Heart left ventricle (tissue), 16 donors: ENCODE measurements at regions not wholly inside any gene's neighbourhood (a gene's known extent, or its start where the extent isn't known, plus 50 kb on each side); places are given as distances from the start of the nearest gene placed in this dataset.

Source experiments
- ATAC-seq, 4 donors: fragments of 200-7000 bp; cut with Tn5 transposase; one replicate each; pipeline ENCODE4 v1.9.1; 2020 to 2022; ENCODE audit warnings: moderate library complexity in 4 of 4, mild to moderate bottlenecking in 3 of 4, moderate number of reproducible peaks in 1 of 4
- DNase-seq, 5 donors: peaks; one replicate each; pipeline ENCODE4 v3.0.0-alpha.2; 2020
- H3K27ac ChIP-seq, 12 donors: fragments of 200-600 bp; sonication (generic) in 4 of 12; one replicate each; pipeline versions ENCODE4 v1.5.0 to v1.8.0; 2016 to 2022; ENCODE audit warnings: mild to moderate bottlenecking in 2 of 12
- H3K27me3 ChIP-seq, 9 donors: fragments of 200-600 bp; sonication (generic) in 2 of 9; one replicate each; pipeline versions ENCODE4 v1.5.1 to v1.8.0; 2016 to 2022; ENCODE audit warnings: mild to moderate bottlenecking in 3 of 9
- H3K36me3 ChIP-seq, 9 donors: fragments of 200-600 bp; sonication (generic) in 2 of 9; one replicate each; pipeline versions ENCODE4 v1.5.0 to v1.8.0; 2018 to 2022; ENCODE audit warnings: mild to moderate bottlenecking in 2 of 9
- H3K4me1 ChIP-seq, 12 donors: fragments of 200-600 bp; sonication (generic) in 4 of 12; one replicate each; pipeline versions ENCODE4 v1.5.0 to v1.8.0; 2016 to 2022; ENCODE audit warnings: mild to moderate bottlenecking in 3 of 12
- H3K4me3 ChIP-seq, 12 donors: fragments of 200-600 bp; sonication (generic) in 4 of 12; one replicate each; pipeline versions ENCODE4 v1.5.0 to v1.8.0; 2017 to 2022; ENCODE audit warnings: mild to moderate bottlenecking in 9 of 12, moderate library complexity in 4 of 12
- H3K9me3 ChIP-seq, 12 donors: fragments of 200-600 bp; sonication (generic) in 4 of 12; one replicate each; pipeline versions ENCODE4 v1.5.0 to v1.8.0; 2016 to 2022; ENCODE audit warnings: mild to moderate bottlenecking in 1 of 12
- CTCF ChIP-seq, 12 donors: fragments of 200-600 bp; sonication (generic) in 4 of 12; IDR thresholded peaks; one replicate each; pipeline versions ENCODE4 v1.5.0 to v1.8.0; 2018 to 2022; ENCODE audit warnings: antibody characterized with exemption in 12 of 12, mild to moderate bottlenecking in 5 of 12
- POLR2A ChIP-seq, 2 donors: fragments of 450-650 bp; IDR thresholded peaks; one replicate each; pipeline ENCODE4 v1.6.1; 2017; ENCODE audit warnings: antibody characterized with exemption in 2 of 2, mild to moderate bottlenecking in 2 of 2, moderate library complexity in 2 of 2
- WGBS, 4 donors: extraction: QIAGEN DNeasy Blood & Tissue Kit in 2 of 4; methylation state at CpG; one replicate each; pipeline versions ENCODE4 v1.1.5 to v1.1.7; 2013 to 2018; 5-methylcytosine and 5-hydroxymethylcytosine counted together
- intact Hi-C, 10 donors: fragments of 100-400 bp; cut with DNase I; formaldehyde crosslinking; loops; one replicate each; pipeline versions ENCODE4 v1.11.1 to v1.14.2; 2022
- donor health status: ischemic (EF 13 %, LVEDD 7.1; RV severe dilation, severe dysfunction).
- donor health status: healthy with polysubstance abuse.
- donor health status: DM: no; HTN: yes; CAD: no.
- donor health status: DM: no; HTN: no; CAD: no.
- donor health status: ischemic (EF 25% LVEDD 6.9; RV normal size, moderate dysfunction).
- donor health status: ischemic (EF 25% LVEDD 5.7; RV mildly dilated, moderate dysfunction).
- donor health status: healthy.
- donor health status: DM: yes; HTN: yes; CAD: no.
- donor health status: ischemic (EF 35%, LVEDD 5.7; RV mildly dilated, moderate dysfunction).
- donor health status: nonischemic (EF 11% LVEDD 7.7; RV severe dilation, severe dysfunction).
- donor health status: DM: yes; HTN: yes; CAD: no.
- donor health status: PGD.
- donor health status: ischemic (EF 29% LVEDD 5.4; RV normal size, mild dysfunction).
- donor health status: nonischemic (EF 23%, LVEDD 6.1; RV moderate dilation, normal function).

- 87 to 92% (median 92%) methylated on average over 4 of the region's 4 CpGs for WGBS, 4 donors
- no peak overlapping the region for H3K4me3 ChIP-seq
These were observed 330.3 kb upstream of the GOLIM4 start for GRCh38 chr3:168425936-168426595.

DNA sequence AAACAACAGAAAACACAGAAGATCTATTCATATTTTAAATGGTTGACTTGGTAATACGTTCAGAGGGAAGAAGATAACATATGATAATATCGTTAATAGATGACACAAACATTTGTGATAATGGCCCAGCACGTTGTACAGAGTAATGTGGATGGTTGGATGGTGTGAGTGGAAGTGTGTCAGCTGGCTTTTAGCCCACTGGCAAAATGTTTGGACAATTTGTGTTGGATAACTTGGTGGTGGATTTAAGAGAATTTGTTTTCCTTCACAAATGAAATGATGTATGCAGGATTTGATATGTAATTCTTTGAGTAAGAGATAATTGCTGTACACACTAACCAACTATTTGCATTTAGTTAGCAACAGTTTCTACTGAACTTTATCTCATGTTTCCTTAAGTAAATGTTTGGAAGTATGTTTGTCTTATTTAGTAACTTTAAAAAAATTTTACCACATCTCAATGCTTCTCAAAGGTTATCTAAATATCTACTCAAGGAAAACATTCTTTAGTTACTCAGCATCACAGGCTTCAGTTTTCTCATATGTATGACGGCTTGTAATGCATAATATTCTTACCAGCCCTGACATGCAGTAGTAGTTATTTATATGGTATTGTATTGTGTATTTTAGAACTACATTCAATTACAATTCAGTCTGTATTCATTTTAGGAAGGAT lies 328.5 kb upstream of the GOLIM4 start:
- Histone ChIP-seq H3K9me3 (no peaks in the 10 kb centered on the region), H3K36me3 (no peaks in the 10 kb centered on the region), H3K27me3 (no peaks in the 10 kb centered on the region), H3K27ac (no peak overlapping the region), H3K4me1 (peaks cover 0 to 15% (median 0%) of the 10 kb centered on the region in 12 donors), H3K4me3 (no peak overlapping the region)
- DNase-seq (no peak), ATAC-seq (no peak)
- TF ChIP-seq CTCF (IDR thresholded peaks at IDR 0.05) (no peak), POLR2A (IDR thresholded peaks at IDR 0.05) (no peak)
- WGBS, 4 donors, result 50 to 66% (median 56%) methylated on average over 4 of the region's 4 CpGs
- intact Hi-C loops, result no loop called here

More at GRCh38 chr3:168425936-168426595, 330.3 kb upstream of the GOLIM4 start:
- no peak for TF ChIP-seq POLR2A (IDR thresholded peaks at IDR 0.05)
- no peak for TF ChIP-seq CTCF (IDR thresholded peaks at IDR 0.05)
- no peaks in the 10 kb centered on the region for H3K27me3 ChIP-seq
- H3K9me3 ChIP-seq, result no peaks in the 10 kb centered on the region
- no peak overlapping the region for H3K27ac ChIP-seq
- intact Hi-C loops, result no loop called here
- peaks cover 0 to 15% (median 0%) of the 10 kb centered on the region in 12 donors for H3K4me1 ChIP-seq
- H3K36me3 ChIP-seq, result no peaks in the 10 kb centered on the region
- no peak for ATAC-seq
- DNase-seq, result no peak

GRCh38 chr3:168422843-168423242 lies 327.1 kb upstream of the GOLIM4 start:
- Histone ChIP-seq H3K27ac (no peak overlapping the region), H3K9me3 (no peaks in the 10 kb centered on the region), H3K4me1 (peaks cover 0 to 14% (median 0%) of the 10 kb centered on the region in 12 donors), H3K36me3 (no peaks in the 10 kb centered on the region), H3K4me3 (no peak overlapping the region), H3K27me3 (no peaks in the 10 kb centered on the region)
- intact Hi-C loops, result no loop called here
- DNase-seq (no peak), ATAC-seq (no peak)
- TF ChIP-seq CTCF (IDR thresholded peaks at IDR 0.05), result no peak
- TF ChIP-seq POLR2A (IDR thresholded peaks at IDR 0.05), result no peak
- WGBS, 4 donors, result 84 to 91% (median 85%) methylated on average over 1 of the region's 1 CpG

DNA sequence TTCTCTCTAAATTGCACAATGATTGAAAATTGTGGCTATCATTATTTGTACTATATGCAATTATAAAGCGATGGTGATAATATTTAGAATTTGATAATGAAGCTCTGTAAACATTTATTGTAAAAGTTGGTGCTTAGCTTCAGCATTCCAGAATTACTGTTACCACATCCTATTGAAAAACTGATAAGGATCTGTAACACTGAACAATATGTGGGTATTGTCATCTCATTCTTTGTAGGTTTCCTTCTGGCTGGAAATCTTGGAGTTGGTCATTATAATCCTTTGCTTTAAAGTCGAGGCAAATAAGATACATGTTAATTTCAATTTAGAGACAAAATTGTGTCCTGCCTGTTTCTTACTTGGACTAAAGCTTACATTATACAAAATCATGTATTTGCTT lies 323.4 kb upstream of the GOLIM4 start:
- Histone ChIP-seq H3K36me3 (no peaks in the 10 kb centered on the region), H3K9me3 (no peaks in the 10 kb centered on the region), H3K27me3 (no peaks in the 10 kb centered on the region), H3K4me1 (no peaks in the 10 kb centered on the region), H3K27ac (no peak overlapping the region), H3K4me3 (no peak overlapping the region)
- 79 to 90% (median 80%) methylated on average over 2 of the region's 2 CpGs for WGBS, 4 donors
- intact Hi-C loops, result no loop called here
- ATAC-seq (no peak), DNase-seq (no peak)
- TF ChIP-seq POLR2A (IDR thresholded peaks at IDR 0.05) (no peak), CTCF (IDR thresholded peaks at IDR 0.05) (no peak)
